RPMI7951 (cell line): ENCODE measurements at regions not wholly inside any gene's neighbourhood (a gene's known extent, or its start where the extent isn't known, plus 50 kb on each side); places are given as distances from the start of the nearest gene placed in this dataset.
"Not testable (repeated sequence)": the region's sequence is repeated elsewhere in the genome, so short reads cannot be mapped to it uniquely, and the experiment has no call there.

Experiments
- DNase-seq: peaks from one replicate; pipeline ENCODE4 v3.0.0-alpha.2; 2012; ENCODE audit warnings: low read depth

- DNase-seq, result not testable (repeated sequence)
Observed at GRCh38 chr18:15060279-15060880, 312.4 kb downstream of the ANKRD30B start.

- not testable (repeated sequence) for DNase-seq
Observed at GRCh38 chr18:15061289-15061896, 313.4 kb downstream of the ANKRD30B start.

DNA sequence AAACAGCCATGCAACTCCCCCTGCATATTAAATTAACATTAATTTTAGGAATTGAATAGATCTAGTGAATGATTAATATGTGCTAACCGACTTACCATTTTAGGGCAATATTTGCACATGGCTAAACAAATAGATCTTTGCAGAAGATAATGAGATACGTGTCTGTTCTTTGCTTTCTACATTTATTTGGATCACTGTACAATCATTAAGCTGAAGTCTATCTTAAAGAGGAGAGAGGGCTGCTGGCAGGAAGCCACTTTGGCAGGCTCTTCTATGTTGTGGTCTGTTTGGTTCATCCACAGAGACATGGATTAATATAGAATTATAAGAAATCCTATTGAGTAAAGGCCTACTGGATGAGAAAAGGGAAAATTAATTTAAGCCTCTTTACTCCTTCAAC is 318.5 kb downstream of the ANKRD30B start:
- DNase-seq, result not testable (repeated sequence)

GRCh38 chr18:15071311-15071710 is 323.3 kb downstream of the ANKRD30B start:
- not testable (repeated sequence) for DNase-seq
